K562 (cell line): ENCODE measurements at regions not wholly inside any gene's neighbourhood (a gene's known extent, or its start where the extent isn't known, plus 50 kb on each side); places are given as distances from the start of the nearest gene placed in this dataset.

Experiments
- BACH1 ChIP-seq: fragments of 200-800 bp; sonication (Bioruptor generic); IDR thresholded peaks from 2 replicates; pipeline ENCODE4 v1.6.1; 2016; ENCODE audit warnings: missing genetic modification characterization, missing compliant biosample characterization
- C11orf30 ChIP-seq: fragments of 450-650 bp; IDR thresholded peaks from 2 replicates; pipeline ENCODE4 v1.6.1; 2016; ENCODE audit warnings: low read depth, mild to moderate bottlenecking
- DDX20 ChIP-seq: fragments of 450-650 bp; IDR thresholded peaks from 2 replicates; pipeline ENCODE4 v1.6.1; 2016; ENCODE audit warnings: missing genetic modification characterization, low read depth, mild to moderate bottlenecking, missing compliant biosample characterization, moderate library complexity
- FOXJ2 ChIP-seq: fragments of 200-800 bp; sonication (Bioruptor generic); IDR thresholded peaks from 2 replicates; pipeline ENCODE4 v1.6.1; 2016; ENCODE audit warnings: missing genetic modification characterization, missing compliant biosample characterization
- HDAC3 ChIP-seq: fragments of 450-650 bp; IDR thresholded peaks from 2 replicates; pipeline ENCODE4 v1.6.1; 2018; ENCODE audit warnings: borderline replicate concordance, mild to moderate bottlenecking, moderate library complexity; ENCODE audit not compliant: partially characterized antibody
- MAFG ChIP-seq: fragments of 450-650 bp; conservative IDR thresholded peaks from 2 replicates; pipeline ENCODE4 v1.6.1; 2016; ENCODE audit warnings: missing genetic modification characterization, missing compliant biosample characterization
- SIN3B ChIP-seq: fragments of 450-650 bp; IDR thresholded peaks from 2 replicates; pipeline ENCODE4 v1.6.1; 2017; ENCODE audit warnings: low read depth, mild to moderate bottlenecking, moderate library complexity
- SMAD1 ChIP-seq: fragments of 150-350 bp; IDR thresholded peaks from 2 replicates; pipeline ENCODE4 v1.6.1; 2014; ENCODE audit warnings: low read length, low read depth; ENCODE audit not compliant: partially characterized antibody
- SMARCA4 ChIP-seq: fragments of 450-650 bp; IDR thresholded peaks from 2 replicates; pipeline ENCODE4 v1.6.1; 2016
- SRSF3 ChIP-seq: fragments of 200-400 bp; formaldehyde crosslinking; IDR thresholded peaks from 2 replicates; pipeline ENCODE4 v1.6.1; 2016; ENCODE audit warnings: mild to moderate bottlenecking, low read length, moderate library complexity; ENCODE audit not compliant: insufficient read depth
- SRSF7 ChIP-seq: fragments of 200-400 bp; formaldehyde crosslinking; optimal IDR thresholded peaks from 2 replicates; pipeline ENCODE3; 2017; ENCODE audit warnings: mild to moderate bottlenecking, low read depth, low read length
- TAF9B ChIP-seq: fragments of 450-650 bp; IDR thresholded peaks from 2 replicates; pipeline ENCODE4 v1.6.1; 2018; ENCODE audit warnings: mild to moderate bottlenecking; ENCODE audit not compliant: partially characterized antibody
- TAL1 ChIP-seq: fragments of 450-650 bp; IDR thresholded peaks from 2 replicates; pipeline ENCODE4 v1.6.1; 2016; ENCODE audit warnings: mild to moderate bottlenecking
- TRIM24 ChIP-seq, 2 experiments: fragments of 450-650 bp; IDR thresholded peaks; 2 replicates each; pipeline ENCODE4 v1.6.1; 2016
- ZNF668 ChIP-seq: fragments of 250-450 bp; sonication (Bioruptor Pico); IDR thresholded peaks from 2 replicates; pipeline ENCODE4 v1.8.0; 2022; ENCODE audit warnings: mild to moderate bottlenecking, inconsistent platforms
- ZSCAN29 ChIP-seq: fragments of 450-650 bp; IDR thresholded peaks from 2 replicates; pipeline ENCODE4 v1.6.1; 2017
- TF ChIP-seq, protein P1 (sequence below): fragments of 450-650 bp; formaldehyde crosslinking; IDR thresholded peaks from 2 replicates; pipeline ENCODE4 v1.4.0; 2022; ENCODE audit warnings: missing genetic modification characterization
- TF ChIP-seq, protein P2 (sequence below): sonication (generic); formaldehyde crosslinking; IDR thresholded peaks from 2 replicates; pipeline ENCODE4 v1.9.0; 2022; ENCODE audit warnings: mild to moderate bottlenecking, missing genetic modification reagents
- TF ChIP-seq, protein P3 (sequence below): sonication (generic); formaldehyde crosslinking; IDR thresholded peaks from 2 replicates; pipeline ENCODE4 v1.8.0; 2022; ENCODE audit warnings: mild to moderate bottlenecking, missing genetic modification reagents
- TF ChIP-seq, protein P4 (sequence below): sonication (generic); formaldehyde crosslinking; IDR thresholded peaks from 2 replicates; pipeline ENCODE4 v1.8.0; 2022; ENCODE audit warnings: mild to moderate bottlenecking, missing genetic modification reagents
- TF ChIP-seq, protein P5 (sequence below), 3 experiments: fragments of 200-800 bp in 1 of 3; sonication (Bioruptor generic) in 1 of 3; sonication (generic) in 1 of 3; formaldehyde crosslinking in 1 of 3; IDR thresholded peaks; 2 replicates each; pipeline versions ENCODE4 v1.6.1 to v1.8.0; 2016 to 2022; ENCODE audit warnings: mild to moderate bottlenecking in 2 of 3, missing compliant biosample characterization in 2 of 3, missing genetic modification characterization in 2 of 3, missing genetic modification reagents in 1 of 3

DNA sequence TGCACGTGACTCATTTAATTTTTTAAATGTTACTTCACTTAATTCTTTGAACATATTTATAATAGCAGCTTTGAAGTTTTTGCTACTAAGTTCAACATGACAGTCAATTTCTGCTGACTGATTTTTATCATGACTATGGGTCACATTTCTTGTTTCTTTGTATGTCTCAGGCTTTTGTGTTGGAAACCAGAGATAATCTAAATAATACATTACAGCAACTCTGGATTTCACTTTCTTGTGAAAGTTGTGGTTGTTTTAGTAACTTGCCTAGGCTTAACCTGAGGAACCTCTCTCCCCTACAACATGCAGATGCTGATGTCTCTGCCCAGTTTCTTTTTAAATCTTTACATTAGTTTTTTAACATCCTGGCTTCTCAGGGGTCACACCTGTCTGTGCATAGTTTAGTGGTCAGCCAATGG lies 180.8 kb downstream of the CCDC71L start (continued):
- TF ChIP-seq SRSF7 (no peak), TRIM24 (IDR thresholded peaks at IDR 0.05) (no peak), C11orf30 (peak; percentile 46; the same call in 1 of the 2 replicates), FOXJ2 (no peak), TAF9B (no peak), SMARCA4 (no peak), DDX20 (tag) (no peak), SIN3B (no peak), ZNF668 (no peak), TAL1 (no peak), BACH1 (tag) (no peak), ZSCAN29 (no peak), SMAD1 (no peak), SRSF3 (no peak), HDAC3 (peak; percentile 45), MAFG (peak; percentile 58; the same call in 1 of the 2 replicates)
- TF ChIP-seq, protein P1, sequence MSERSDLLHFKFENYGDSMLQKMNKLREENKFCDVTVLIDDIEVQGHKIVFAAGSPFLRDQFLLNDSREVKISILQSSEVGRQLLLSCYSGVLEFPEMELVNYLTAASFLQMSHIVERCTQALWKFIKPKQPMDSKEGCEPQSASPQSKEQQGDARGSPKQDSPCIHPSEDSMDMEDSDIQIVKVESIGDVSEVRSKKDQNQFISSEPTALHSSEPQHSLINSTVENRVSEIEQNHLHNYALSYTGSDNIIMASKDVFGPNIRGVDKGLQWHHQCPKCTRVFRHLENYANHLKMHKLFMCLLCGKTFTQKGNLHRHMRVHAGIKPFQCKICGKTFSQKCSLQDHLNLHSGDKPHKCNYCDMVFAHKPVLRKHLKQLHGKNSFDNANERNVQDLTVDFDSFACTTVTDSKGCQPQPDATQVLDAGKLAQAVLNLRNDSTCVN (CRISPR knock-in tag): no peak
- TF ChIP-seq, protein P2, sequence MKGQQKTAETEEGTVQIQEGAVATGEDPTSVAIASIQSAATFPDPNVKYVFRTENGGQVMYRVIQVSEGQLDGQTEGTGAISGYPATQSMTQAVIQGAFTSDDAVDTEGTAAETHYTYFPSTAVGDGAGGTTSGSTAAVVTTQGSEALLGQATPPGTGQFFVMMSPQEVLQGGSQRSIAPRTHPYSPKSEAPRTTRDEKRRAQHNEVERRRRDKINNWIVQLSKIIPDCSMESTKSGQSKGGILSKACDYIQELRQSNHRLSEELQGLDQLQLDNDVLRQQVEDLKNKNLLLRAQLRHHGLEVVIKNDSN (CRISPR knock-in tag): no peak
- TF ChIP-seq, protein P3, sequence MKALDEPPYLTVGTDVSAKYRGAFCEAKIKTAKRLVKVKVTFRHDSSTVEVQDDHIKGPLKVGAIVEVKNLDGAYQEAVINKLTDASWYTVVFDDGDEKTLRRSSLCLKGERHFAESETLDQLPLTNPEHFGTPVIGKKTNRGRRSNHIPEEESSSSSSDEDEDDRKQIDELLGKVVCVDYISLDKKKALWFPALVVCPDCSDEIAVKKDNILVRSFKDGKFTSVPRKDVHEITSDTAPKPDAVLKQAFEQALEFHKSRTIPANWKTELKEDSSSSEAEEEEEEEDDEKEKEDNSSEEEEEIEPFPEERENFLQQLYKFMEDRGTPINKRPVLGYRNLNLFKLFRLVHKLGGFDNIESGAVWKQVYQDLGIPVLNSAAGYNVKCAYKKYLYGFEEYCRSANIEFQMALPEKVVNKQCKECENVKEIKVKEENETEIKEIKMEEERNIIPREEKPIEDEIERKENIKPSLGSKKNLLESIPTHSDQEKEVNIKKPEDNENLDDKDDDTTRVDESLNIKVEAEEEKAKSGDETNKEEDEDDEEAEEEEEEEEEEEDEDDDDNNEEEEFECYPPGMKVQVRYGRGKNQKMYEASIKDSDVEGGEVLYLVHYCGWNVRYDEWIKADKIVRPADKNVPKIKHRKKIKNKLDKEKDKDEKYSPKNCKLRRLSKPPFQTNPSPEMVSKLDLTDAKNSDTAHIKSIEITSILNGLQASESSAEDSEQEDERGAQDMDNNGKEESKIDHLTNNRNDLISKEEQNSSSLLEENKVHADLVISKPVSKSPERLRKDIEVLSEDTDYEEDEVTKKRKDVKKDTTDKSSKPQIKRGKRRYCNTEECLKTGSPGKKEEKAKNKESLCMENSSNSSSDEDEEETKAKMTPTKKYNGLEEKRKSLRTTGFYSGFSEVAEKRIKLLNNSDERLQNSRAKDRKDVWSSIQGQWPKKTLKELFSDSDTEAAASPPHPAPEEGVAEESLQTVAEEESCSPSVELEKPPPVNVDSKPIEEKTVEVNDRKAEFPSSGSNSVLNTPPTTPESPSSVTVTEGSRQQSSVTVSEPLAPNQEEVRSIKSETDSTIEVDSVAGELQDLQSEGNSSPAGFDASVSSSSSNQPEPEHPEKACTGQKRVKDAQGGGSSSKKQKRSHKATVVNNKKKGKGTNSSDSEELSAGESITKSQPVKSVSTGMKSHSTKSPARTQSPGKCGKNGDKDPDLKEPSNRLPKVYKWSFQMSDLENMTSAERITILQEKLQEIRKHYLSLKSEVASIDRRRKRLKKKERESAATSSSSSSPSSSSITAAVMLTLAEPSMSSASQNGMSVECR (CRISPR knock-in tag): no peak
- TF ChIP-seq, protein P4, sequence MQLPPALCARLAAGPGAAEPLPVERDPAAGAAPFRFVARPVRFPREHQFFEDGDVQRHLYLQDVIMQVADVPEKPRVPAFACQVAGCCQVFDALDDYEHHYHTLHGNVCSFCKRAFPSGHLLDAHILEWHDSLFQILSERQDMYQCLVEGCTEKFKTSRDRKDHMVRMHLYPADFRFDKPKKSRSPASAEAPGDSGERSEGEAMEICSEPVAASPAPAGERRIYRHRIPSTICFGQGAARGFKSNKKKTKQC: no peak
- TF ChIP-seq, protein P5, sequence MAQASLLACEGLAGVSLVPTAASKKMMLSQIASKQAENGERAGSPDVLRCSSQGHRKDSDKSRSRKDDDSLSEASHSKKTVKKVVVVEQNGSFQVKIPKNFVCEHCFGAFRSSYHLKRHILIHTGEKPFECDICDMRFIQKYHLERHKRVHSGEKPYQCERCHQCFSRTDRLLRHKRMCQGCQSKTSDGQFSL (CRISPR knock-in tag; IDR thresholded peaks at IDR 0.05): no peak
- TF ChIP-seq, protein P5 (tag; IDR thresholded peaks at IDR 0.05): no peak
